Panc1 (cell line): ENCODE measurements at regions not wholly inside any gene's neighbourhood (a gene's known extent, or its start where the extent isn't known, plus 50 kb on each side); places are given as distances from the start of the nearest gene placed in this dataset.

Experiments used
- ATAC-seq: fragments of 200-7000 bp; cut with Tn5 transposase; 2 replicates; pipeline ENCODE4 v1.9.1; 2020; ENCODE audit warnings: mild to moderate bottlenecking, moderate library complexity
- BruUV-seq: library from RNA; stranded (reverse); fragments of 400-500 nt; replicated peaks from 2 replicates; lab custom pipeline; 2021; lab: Mats Ljungman, UMichigan
- CTCF ChIA-PET: fragments of 300-600 bp; sonication (Branson Sonifier 250); formaldehyde crosslinking; loops from one replicate; lab custom pipeline; 2022; ENCODE audit warnings: antibody characterized with exemption; lab: Charles Lee
- POLR2A ChIA-PET: fragments of 300-600 bp; sonication (Branson Sonifier 250); formaldehyde crosslinking; loops from one replicate; lab custom pipeline; 2022; ENCODE audit warnings: antibody characterized with exemption; lab: Charles Lee
- DNase-seq: peaks from one replicate; pipeline ENCODE4 v3.0.0-alpha.2; 2010; ENCODE audit warnings: low read depth, low spot score
- H3K27ac ChIP-seq: 2 replicates; pipeline ENCODE4 v1.5.1; 2011; ENCODE audit warnings: mild to moderate bottlenecking, low read length, inconsistent platforms
- H3K27me3 ChIP-seq: fragments of 200-500 bp; sonication (Bioruptor generic); 2 replicates; pipeline ENCODE4 v1.6.0; 2014; ENCODE audit warnings: low read length, inconsistent platforms; ENCODE audit not compliant: control insufficient read depth, insufficient read depth
- H3K36me3 ChIP-seq: fragments of 200-500 bp; sonication (Bioruptor generic); 2 replicates; pipeline ENCODE4 v1.5.1; 2014; ENCODE audit warnings: inconsistent platforms, mild to moderate bottlenecking, low read length, moderate library complexity; ENCODE audit not compliant: control insufficient read depth, insufficient read depth
- H3K4me1 ChIP-seq: 2 replicates; pipeline ENCODE4 v1.5.1; 2011; ENCODE audit warnings: inconsistent platforms, mild to moderate bottlenecking, low read length, moderate library complexity; ENCODE audit not compliant: control insufficient read depth, insufficient read depth
- H3K4me3 ChIP-seq, 2 experiments: 2 replicates each; pipeline ENCODE4 v1.5.1; 2011 to 2012; ENCODE audit warnings: low read depth in 2 of 2, low read length in 2 of 2, mild to moderate bottlenecking in 2 of 2, inconsistent platforms in 1 of 2, moderate library complexity in 1 of 2
- H3K9me3 ChIP-seq: fragments of 200-500 bp; sonication (Bioruptor generic); 2 replicates; pipeline ENCODE4 v1.5.1; 2014; ENCODE audit warnings: low read depth, mild to moderate bottlenecking, inconsistent platforms, low read length, moderate library complexity; ENCODE audit not compliant: control insufficient read depth, insufficient read depth
- CTCF ChIP-seq: fragments of 450-650 bp; IDR thresholded peaks from 2 replicates; pipeline ENCODE4 v1.5.1; 2017; ENCODE audit warnings: mild to moderate bottlenecking
- POLR2AphosphoS5 ChIP-seq: IDR thresholded peaks from 2 replicates; pipeline ENCODE4 v1.6.1; 2012; ENCODE audit warnings: mild to moderate bottlenecking, low read depth, low read length, moderate library complexity
- REST ChIP-seq, 2 experiments: IDR thresholded peaks; 2 replicates each; pipeline ENCODE4 v1.6.1; 2011 to 2012; ENCODE audit warnings: low read depth in 2 of 2, control low read depth in 1 of 2, low read length in 1 of 2, mild to moderate bottlenecking in 1 of 2, moderate library complexity in 1 of 2; ENCODE audit not compliant: insufficient read depth in 1 of 2
- SIN3A ChIP-seq: IDR thresholded peaks from 2 replicates; pipeline ENCODE4 v1.6.1; 2012; ENCODE audit warnings: low read depth, mild to moderate bottlenecking, low read length, moderate library complexity, borderline replicate concordance; ENCODE audit not compliant: insufficient read depth
- TCF7L2 ChIP-seq: IDR thresholded peaks from 2 replicates; pipeline ENCODE4 v1.6.1; 2011; ENCODE audit warnings: mild to moderate bottlenecking, low read depth, low read length, inconsistent platforms
- in situ Hi-C: cut with HindIII; loops from 2 replicates; pipeline ENCODE4 v1.10.0; 2016; ENCODE audit warnings: low sequenced_read_pairs, low pct_unique_long_range_greater_than_20kb
- intact Hi-C: fragments of 100-400 bp; cut with micrococcal nuclease; formaldehyde crosslinking; loops from one replicate; pipeline ENCODE4 v1.10.0; 2022; ENCODE audit not compliant: unreplicated experiment

- Histone ChIP-seq H3K4me3 (no peak overlapping the region), H3K9me3 (no peaks in the 10 kb centered on the region), H3K36me3 (no peaks in the 10 kb centered on the region), H3K27ac (no peak overlapping the region), H3K27me3 (no peaks in the 10 kb centered on the region), H3K4me1 (no peaks in the 10 kb centered on the region)
- in situ Hi-C loops: no loop called here
- CTCF ChIA-PET: no interaction called here
- intact Hi-C loops: no loop called here
- POLR2A ChIA-PET: no interaction called here
- ATAC-seq: no peak
- BruUV-seq: no TSS peak
- TF ChIP-seq POLR2AphosphoS5 (no peak), REST (IDR thresholded peaks at IDR 0.05; ENCODE audit: insufficient read depth in 1 of 2, low read depth in 2 of 2, low read length in 1 of 2) (no peak), TCF7L2 (no peak), SIN3A (no peak), CTCF (no peak)
- no peak for DNase-seq
Measured at GRCh38 chr1:65503427-65503826, 83.0 kb downstream of the LEPR start.

GRCh38 chr1:65504263-65504662, 83.8 kb downstream of the LEPR start:
- no TSS peak for BruUV-seq
- TF ChIP-seq SIN3A: no peak
- no peak for TF ChIP-seq CTCF
- TF ChIP-seq POLR2AphosphoS5: no peak
- TF ChIP-seq REST (IDR thresholded peaks at IDR 0.05; ENCODE audit: insufficient read depth in 1 of 2, low read depth in 2 of 2, low read length in 1 of 2): no peak
- no peak for TF ChIP-seq TCF7L2
- no peak overlapping the region for H3K4me3 ChIP-seq
- no peaks in the 10 kb centered on the region for H3K9me3 ChIP-seq
- H3K36me3 ChIP-seq: no peaks in the 10 kb centered on the region
- in situ Hi-C loops (no loop called here), intact Hi-C loops (no loop called here)
- H3K27me3 ChIP-seq: no peaks in the 10 kb centered on the region
- no peak for DNase-seq
- CTCF ChIA-PET: no interaction called here
- POLR2A ChIA-PET: no interaction called here
- no peak overlapping the region for H3K27ac ChIP-seq
- no peak for ATAC-seq
- no peaks in the 10 kb centered on the region for H3K4me1 ChIP-seq
